ENCODE measurements at regions not wholly inside any gene's neighbourhood (a gene's known extent, or its start where the extent isn't known, plus 50 kb on each side); places are given as distances from the start of the nearest gene placed in this dataset.

- DNase-seq (ENCODE audit: low spot score): peak; percentile 99
Observed at GRCh38 chr9:38227061-38227540, 158.1 kb upstream of the SHB start.

GRCh38 chr9:38226491-38226951 is 157.5 kb upstream of the SHB start:
- peak; percentile 25 for DNase-seq (ENCODE audit: low spot score)

DNA sequence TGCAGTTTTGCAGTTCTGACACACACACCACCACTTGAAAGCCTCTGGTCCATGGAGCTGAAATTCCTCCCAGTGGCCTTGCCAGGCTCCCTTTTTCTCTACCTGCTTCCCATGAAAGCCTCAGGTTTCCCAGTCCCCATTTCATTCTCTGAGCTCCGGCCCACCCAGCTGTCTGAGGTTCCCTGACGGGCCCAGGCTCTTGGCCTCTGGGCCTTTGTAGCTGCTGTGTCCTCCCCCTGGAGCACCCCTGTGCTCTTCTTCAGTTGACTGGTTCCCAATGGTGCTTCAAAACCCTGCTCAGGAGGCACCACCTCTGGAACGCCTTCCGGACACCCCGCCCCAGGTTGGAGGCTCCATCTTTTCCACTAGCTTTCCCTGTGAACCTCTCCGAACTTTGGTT is 155.9 kb upstream of the SHB start:
- DNase-seq (ENCODE audit: low spot score): no peak

DNA sequence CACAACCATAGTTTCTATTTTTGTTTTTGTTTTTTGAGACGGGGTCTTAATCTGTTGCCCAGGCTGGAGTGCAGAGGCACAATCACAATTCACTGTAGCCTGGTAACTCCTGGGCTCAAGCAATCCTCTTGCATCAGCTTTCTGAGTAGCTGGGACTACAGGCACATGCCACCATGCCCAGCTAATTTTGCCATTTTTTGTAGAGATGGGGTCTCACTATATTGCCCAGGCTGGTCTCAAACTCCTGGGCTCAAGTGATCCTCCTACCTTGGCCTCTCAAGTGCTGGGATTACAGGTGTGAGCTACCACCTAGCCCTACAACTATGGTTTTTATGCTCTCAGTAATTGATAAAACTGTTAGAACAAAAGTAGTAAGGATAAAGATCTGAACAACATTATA is 147.5 kb upstream of the SHB start:
- no peak for DNase-seq (ENCODE audit: low spot score)

DNA sequence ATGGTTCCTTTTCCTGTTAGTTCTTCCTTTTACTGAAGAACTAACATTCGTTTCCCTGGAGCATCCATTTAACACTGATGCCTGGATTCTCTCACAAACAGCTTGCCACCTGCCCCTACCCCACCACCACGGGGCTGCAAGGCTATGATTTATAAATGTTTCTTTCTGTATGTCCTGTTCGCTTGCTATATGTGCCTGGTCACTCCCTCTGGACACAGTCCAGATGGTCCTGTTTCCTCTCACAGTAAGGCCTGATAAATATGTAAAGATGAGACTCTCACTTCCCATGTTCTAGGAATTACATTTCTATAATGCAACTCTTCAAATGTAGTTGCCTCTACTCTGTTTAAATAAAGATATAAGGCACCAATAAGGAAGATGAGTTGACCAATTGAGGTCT is 146.4 kb upstream of the SHB start:
- no peak for DNase-seq (ENCODE audit: low spot score)

DNA sequence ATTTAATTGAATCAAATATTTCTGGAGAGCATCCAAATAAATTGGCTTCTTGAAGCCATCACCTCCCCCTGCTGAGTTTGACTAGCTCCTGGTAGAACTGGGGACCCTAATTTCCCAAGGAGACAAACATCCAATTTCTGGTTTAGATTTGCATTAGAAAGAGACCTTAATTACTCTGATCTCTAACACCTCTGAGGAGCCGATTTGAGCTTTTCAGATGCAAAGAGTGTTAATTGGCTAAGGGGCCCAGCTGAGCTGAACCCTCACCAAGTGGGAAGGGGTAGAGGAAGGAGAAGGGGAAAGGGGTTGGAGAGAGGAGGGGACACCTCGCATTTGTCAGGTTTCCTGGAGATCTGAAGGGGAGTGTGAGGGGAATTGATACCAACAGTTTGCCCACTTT is 145.4 kb upstream of the SHB start:
- no peak for DNase-seq (ENCODE audit: low spot score)

DNA sequence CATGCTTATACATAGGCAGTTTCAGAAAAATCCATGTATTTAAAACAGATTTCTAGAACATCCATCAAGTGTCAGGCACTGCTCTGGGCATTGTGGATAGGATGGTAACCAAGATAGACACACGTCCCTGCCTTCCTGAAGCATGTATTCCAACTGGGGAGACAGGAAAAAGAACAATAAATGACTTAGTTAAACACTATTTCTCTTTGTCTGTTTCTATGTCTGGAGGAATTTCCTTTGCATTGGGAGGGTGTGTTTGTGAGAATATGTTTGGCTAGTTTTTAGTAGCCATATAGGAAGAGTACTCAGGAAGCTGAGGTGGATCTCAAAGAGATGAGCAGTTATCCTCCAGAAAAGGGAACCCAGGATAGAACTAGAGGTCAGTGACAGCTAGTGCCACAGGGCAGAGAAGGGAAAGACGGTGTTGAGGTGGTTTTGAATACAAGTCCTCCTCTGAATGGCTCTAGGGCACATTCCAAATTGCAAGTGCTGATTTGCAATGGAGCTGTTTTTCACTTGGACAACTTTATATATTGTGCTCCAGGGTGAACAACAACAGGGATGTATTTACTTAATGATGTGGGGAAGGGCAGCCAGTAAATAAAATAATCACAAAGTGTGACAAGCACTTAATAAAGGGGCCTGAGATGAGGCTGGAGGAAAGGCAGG is 144.7 kb upstream of the SHB start:
- DNase-seq (ENCODE audit: low spot score): no peak

DNA sequence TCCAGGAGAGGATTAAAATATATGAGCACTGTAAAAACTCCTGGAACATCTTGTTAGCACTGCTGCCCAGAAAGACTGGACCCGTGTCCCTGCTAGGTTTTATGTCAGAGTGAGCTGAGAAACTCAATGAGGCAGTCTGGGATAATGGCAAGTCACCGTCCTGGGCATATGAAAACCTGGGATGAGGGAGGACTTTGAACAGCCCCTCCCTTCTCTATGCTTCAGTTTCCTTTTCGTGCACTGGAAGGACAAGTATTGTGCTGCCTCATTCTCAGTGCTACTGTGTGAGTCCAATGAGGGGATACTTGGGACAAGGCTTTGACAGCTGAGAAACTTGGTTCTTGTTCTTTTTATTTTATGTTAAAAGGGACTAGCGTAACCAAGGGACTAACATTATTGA is 143.0 kb upstream of the SHB start:
- DNase-seq (ENCODE audit: low spot score): no peak

DNA sequence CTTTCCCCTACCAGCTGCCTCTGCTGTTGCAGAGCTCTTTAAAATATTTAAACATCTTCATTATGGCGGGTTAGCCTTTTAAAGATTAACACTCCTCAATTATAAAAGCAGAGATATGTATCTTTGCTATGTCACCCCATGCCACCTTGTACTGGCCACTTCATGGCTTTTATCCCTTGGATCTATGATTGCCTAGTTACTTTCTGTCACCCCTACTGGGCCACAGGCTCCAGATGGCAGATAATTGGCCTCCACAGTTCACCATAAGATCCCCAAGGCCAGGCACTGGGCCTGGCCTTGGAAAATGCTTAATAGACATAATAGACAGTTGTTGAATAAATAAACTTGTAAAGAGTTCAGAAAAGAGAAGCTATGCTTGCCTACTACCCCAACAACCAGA is 142.0 kb upstream of the SHB start:
- DNase-seq (ENCODE audit: low spot score): no peak

- DNase-seq (ENCODE audit: low spot score): peak; percentile 85
Observed at GRCh38 chr9:38208206-38208901, 139.3 kb upstream of the SHB start.

- no peak for DNase-seq (ENCODE audit: low spot score)
Observed at GRCh38 chr9:38207247-38207778, 138.3 kb upstream of the SHB start.

- peak; percentile 78 for DNase-seq (ENCODE audit: low spot score)
Observed at GRCh38 chr9:38205279-38205678, 136.3 kb upstream of the SHB start.

DNA sequence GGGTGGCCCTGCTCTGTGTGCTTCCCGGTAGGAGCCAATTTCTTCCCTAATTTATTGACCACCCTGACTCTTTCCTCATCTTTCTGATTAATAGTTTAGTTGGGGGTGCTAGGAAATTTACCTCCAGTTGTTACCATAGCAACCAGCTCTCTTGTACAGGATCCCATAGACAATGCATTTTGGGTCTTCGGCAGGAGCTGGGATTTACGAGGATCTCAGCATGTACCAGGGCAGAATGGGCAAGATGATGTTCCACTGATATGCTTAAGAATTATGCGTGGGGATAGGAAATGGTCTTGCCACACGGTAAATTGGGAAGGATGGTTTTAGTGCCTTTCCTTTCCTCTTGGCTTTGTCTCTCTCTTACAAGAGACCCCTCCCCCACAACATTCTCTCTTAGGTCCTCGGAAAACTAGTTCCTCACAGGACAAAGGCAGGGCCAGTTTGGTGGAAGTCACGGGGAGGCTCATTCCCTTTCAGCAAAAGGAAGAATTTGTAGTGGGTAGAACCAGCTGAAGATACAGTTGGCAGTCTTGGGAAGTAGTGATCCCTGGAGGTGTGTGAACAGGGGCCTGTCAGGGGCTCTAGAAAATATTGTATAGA is 133.4 kb upstream of the SHB start:
- no peak for DNase-seq (ENCODE audit: low spot score)

- no peak for DNase-seq (ENCODE audit: low spot score)
Observed at GRCh38 chr9:38201844-38202243, 132.8 kb upstream of the SHB start.

GRCh38 chr9:38200431-38200830 is 131.4 kb upstream of the SHB start:
- DNase-seq (ENCODE audit: low spot score): no peak

GRCh38 chr9:38198140-38198539 is 129.1 kb upstream of the SHB start:
- no peak for DNase-seq (ENCODE audit: low spot score)

- DNase-seq (ENCODE audit: low spot score): no peak
Observed at GRCh38 chr9:38196714-38197113, 127.7 kb upstream of the SHB start.

DNA sequence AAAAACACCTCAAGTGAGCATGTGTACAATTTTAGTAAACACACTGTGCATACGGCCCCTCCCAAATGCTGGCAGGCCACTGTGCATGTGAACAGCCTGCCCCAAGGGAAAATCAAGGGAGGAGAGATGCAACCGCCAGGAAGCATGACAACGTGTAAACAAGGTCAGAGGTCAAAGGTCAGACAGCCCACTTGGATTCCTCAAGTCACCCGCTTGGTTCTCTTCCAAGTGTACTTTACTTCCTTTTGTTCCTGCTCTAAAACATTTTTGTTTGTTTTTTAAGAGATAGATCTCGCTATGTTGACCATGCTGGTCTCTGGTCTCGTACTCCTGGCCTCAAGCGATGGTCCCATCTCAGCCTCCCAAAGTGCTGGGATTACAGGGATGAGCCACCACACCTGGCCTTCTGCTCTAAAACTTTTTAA is 126.7 kb upstream of the SHB start:
- no peak for DNase-seq (ENCODE audit: low spot score)

- DNase-seq (ENCODE audit: low spot score): no peak
Observed at GRCh38 chr9:38194870-38195269, 125.8 kb upstream of the SHB start.

- DNase-seq (ENCODE audit: low spot score): no peak
Observed at GRCh38 chr9:38192731-38193265, 123.8 kb upstream of the SHB start.

- peak; percentile 41 for DNase-seq (ENCODE audit: low spot score)
Observed at GRCh38 chr9:38186404-38187115, 117.5 kb upstream of the SHB start.

Data from kidney tubule cell (primary cell).